Nephron (organoid): ENCODE measurements at regions not wholly inside any gene's neighbourhood (a gene's known extent, or its start where the extent isn't known, plus 50 kb on each side); places are given as distances from the start of the nearest gene placed in this dataset.
A peak's percentile ranks its signal among the peaks of the same experiment; 100 is the strongest.

ENCODE experiments used
- H3K27ac Mint-ChIP-seq, 3 experiments: 2 replicates each; pipeline ENCODE4 v1.8.0; 2020; ENCODE audit warnings: mixed read lengths in 3 of 3, mild to moderate bottlenecking in 2 of 3, moderate library complexity in 1 of 3
- H3K27me3 Mint-ChIP-seq: 2 replicates; pipeline ENCODE4 v1.8.0; 2021; ENCODE audit warnings: low read depth, mild to moderate bottlenecking, moderate library complexity, mixed read lengths
- H3K36me3 Mint-ChIP-seq: 2 replicates; pipeline ENCODE4 v1.8.0; 2020; ENCODE audit warnings: low read depth, mixed read lengths
- H3K4me1 Mint-ChIP-seq: 2 replicates; pipeline ENCODE4 v1.8.0; 2020; ENCODE audit warnings: mixed read lengths
- H3K4me3 Mint-ChIP-seq, 3 experiments: 2 replicates each; pipeline ENCODE4 v1.8.0; 2020; ENCODE audit warnings: mild to moderate bottlenecking in 3 of 3, mixed read lengths in 3 of 3, moderate library complexity in 2 of 3
- H3K9me3 Mint-ChIP-seq: 2 replicates; pipeline ENCODE4 v1.8.0; 2020; ENCODE audit warnings: mixed read lengths
- TF ChIP-seq, protein P1 (sequence below), 3 experiments: fragments of 200-600 bp; sonication (generic); IDR thresholded peaks; one replicate each; pipeline ENCODE4 v1.5.0; 2021; ENCODE audit warnings: antibody characterized with exemption in 3 of 3; ENCODE audit not compliant: unreplicated experiment in 3 of 3

DNA sequence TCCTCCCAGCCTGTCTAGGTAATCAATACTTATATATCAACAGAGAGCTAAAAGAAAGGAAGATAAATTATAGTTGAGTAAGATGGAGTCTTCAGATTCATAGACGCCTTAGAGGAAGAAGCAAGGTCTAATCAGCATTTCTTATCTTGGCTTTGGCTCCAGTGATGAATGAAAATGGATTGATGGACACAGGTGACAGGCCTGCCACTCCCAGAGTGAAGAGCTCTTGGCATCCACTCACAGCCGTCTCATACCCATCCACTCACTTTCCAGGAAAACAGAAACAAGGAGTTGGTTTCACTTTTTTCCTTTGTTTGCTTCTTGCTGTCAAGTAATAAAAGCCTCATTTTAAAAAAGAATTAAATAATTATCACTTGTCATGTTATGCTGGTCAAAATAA lies 168.2 kb downstream of the MFSD1 start:
- TF ChIP-seq, protein P1, sequence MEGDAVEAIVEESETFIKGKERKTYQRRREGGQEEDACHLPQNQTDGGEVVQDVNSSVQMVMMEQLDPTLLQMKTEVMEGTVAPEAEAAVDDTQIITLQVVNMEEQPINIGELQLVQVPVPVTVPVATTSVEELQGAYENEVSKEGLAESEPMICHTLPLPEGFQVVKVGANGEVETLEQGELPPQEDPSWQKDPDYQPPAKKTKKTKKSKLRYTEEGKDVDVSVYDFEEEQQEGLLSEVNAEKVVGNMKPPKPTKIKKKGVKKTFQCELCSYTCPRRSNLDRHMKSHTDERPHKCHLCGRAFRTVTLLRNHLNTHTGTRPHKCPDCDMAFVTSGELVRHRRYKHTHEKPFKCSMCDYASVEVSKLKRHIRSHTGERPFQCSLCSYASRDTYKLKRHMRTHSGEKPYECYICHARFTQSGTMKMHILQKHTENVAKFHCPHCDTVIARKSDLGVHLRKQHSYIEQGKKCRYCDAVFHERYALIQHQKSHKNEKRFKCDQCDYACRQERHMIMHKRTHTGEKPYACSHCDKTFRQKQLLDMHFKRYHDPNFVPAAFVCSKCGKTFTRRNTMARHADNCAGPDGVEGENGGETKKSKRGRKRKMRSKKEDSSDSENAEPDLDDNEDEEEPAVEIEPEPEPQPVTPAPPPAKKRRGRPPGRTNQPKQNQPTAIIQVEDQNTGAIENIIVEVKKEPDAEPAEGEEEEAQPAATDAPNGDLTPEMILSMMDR (IDR thresholded peaks at IDR 0.05; ENCODE audit: unreplicated experiment in 3 of 3): no peak
- Mint-ChIP-seq H3K27me3 (peaks cover 5% of the 10 kb centered on the region), H3K27ac (no peak overlapping the region), H3K4me1 (no peaks in the 10 kb centered on the region), H3K4me3 (no peak overlapping the region), H3K36me3 (no peaks in the 10 kb centered on the region), H3K9me3 (peaks cover 3% of the 10 kb centered on the region)

DNA sequence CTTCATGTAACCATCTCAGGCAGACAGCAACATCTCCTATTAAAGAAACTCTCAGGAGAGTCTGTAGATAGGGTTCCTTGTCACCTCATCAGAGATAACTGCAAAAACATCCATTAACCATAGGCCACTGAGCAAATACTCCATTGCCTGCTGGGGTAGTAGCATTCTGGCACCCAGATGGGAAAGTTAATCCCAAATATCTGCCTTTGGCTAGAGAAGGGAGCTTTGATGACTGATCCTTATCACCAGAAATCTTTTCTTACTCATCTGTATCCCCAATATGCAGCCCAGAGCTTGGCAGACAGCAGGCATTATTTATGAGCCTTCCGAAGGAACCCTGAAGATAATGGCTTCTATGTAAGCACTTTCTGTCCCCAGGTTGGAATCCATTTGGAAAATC lies 173.1 kb downstream of the MFSD1 start:
- Mint-ChIP-seq H3K4me1 (no peaks in the 10 kb centered on the region), H3K27ac (no peak overlapping the region), H3K36me3 (no peaks in the 10 kb centered on the region), H3K4me3 (no peak overlapping the region), H3K27me3 (no peaks in the 10 kb centered on the region), H3K9me3 (peaks cover 3% of the 10 kb centered on the region)
- TF ChIP-seq, protein P1 (IDR thresholded peaks at IDR 0.05; ENCODE audit: unreplicated experiment in 3 of 3): no peak

DNA sequence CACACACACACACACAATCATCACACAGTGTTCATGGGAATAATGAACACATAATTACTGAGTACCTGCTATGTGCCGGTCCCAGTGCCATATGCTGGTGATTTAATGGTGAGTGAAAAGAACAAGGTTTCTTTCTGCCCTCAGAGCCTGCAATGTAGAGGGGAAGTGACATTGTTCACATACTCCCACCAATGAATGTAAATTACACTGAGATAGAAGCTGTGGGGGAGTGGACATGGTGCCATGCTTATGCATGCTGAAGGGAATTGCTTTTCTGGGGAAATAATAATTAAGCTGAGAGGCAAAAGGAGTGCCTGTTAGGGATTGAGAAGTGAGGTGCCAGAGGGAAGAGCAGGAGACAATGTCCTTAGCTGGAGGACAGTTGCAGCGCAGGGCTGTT lies 175.1 kb downstream of the MFSD1 start:
- TF ChIP-seq, protein P1 (IDR thresholded peaks at IDR 0.05; ENCODE audit: unreplicated experiment in 3 of 3): no peak
- Mint-ChIP-seq H3K27ac (peak overlapping the region; percentile 68 to 90 (median 86)), H3K36me3 (no peaks in the 10 kb centered on the region), H3K4me1 (no peaks in the 10 kb centered on the region), H3K4me3 (peak overlapping the region in 2 of 3 experiments; percentile 13 to 18), H3K27me3 (peaks cover 5% of the 10 kb centered on the region), H3K9me3 (peaks cover 3% of the 10 kb centered on the region)

DNA sequence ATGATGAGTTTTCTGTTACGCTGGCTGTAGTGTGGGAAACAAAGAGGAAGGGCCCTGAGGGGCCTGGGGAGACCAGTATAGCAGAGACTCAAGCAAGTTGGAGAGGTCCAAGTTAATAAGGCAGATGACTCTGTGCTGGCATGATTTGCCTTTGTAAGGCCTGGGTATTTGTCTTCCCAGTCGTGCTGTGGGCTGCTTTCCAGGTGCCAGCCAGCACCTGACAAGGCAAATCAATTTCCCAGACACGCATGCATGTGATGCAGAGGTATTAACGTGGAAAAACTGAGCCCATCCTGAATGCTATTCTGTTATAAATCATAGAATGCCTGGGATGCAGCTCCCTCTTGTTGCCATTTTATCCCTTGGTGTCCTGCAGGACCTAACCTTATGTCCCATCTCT lies 175.6 kb downstream of the MFSD1 start:
- H3K4me3 Mint-ChIP-seq: no peak overlapping the region
- H3K27ac Mint-ChIP-seq: peak overlapping the region; percentile 68 to 90 (median 86)
- TF ChIP-seq, protein P1 (IDR thresholded peaks at IDR 0.05; ENCODE audit: unreplicated experiment in 3 of 3): no peak

DNA sequence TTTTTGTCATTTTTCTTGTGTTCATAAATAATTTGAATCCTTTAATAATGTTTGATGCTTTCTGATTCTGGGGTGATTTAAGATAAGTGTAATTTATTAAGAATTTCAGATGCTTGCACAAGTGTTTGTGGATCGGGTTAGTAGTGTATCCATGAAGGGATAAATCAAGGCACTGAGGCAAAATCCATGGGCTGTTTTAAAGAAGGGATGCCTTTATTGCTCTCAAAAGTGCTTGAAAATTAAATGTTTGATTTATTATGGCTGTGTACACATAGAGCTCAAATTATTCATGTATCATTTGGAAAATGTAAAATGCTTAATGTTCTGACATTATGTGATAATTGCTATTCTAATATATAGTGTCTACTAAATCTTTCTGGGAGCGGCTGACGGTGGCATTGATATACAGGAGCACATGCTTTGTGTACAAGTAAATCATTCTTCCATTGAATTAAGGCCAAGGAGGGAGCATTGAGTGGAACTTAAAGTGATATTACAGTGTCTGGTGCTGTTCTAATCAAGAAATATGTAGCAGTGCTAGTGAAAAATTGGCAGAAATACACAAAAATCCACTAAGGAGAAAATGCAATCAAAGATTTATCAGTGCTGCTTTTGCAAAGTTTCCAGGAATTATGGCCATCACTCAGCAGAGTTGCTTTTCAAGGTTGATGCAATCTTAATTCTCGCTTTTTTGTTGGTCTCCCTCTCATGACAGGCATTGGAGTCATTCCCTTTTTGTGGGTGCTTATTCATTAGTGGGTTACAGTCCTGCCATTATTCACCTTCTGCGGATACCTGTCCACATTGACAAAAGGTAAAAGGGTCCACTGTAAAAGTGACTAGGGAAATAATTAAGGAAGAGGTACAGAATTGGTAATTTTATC lies 181.6 kb downstream of the MFSD1 start:
- no peaks in the 10 kb centered on the region for H3K36me3 Mint-ChIP-seq
- H3K4me3 Mint-ChIP-seq: no peak overlapping the region
- H3K4me1 Mint-ChIP-seq: peaks cover 13% of the 10 kb centered on the region
- H3K9me3 Mint-ChIP-seq: peaks cover 15% of the 10 kb centered on the region
- H3K27me3 Mint-ChIP-seq: peaks cover 17% of the 10 kb centered on the region
- TF ChIP-seq, protein P1 (IDR thresholded peaks at IDR 0.05; ENCODE audit: unreplicated experiment in 3 of 3): no peak
- peak overlapping the region in 1 of 3 experiments; percentile 21 for H3K27ac Mint-ChIP-seq

More for the DNA sequence above, 175.6 kb downstream of the MFSD1 start:
- peaks cover 5% of the 10 kb centered on the region for H3K27me3 Mint-ChIP-seq
- no peaks in the 10 kb centered on the region for H3K36me3 Mint-ChIP-seq
- H3K9me3 Mint-ChIP-seq: peaks cover 3% of the 10 kb centered on the region
- H3K4me1 Mint-ChIP-seq: no peaks in the 10 kb centered on the region
